ENCODE measurements at regions not wholly inside any gene's neighbourhood (a gene's known extent, or its start where the extent isn't known, plus 50 kb on each side); places are given as distances from the start of the nearest gene placed in this dataset.

DNA sequence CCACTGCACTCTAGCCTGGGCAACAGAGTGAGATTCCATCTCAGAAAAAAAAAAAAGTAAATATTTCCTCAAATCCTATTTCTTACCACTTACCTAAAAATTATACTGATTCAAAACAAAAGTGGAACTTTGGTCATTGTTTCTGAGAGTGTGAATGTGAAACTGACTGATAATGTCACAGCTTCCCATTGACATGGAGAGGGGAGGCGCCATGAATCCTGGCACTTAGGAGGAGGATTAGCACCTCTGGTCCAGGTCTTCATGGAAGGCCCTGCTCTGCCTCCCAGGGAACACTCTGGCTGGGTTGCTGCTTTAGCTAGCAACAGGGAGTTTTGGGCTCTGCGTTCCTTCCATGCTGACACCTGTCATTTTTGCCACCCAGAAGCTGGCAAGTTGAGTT is 154.3 kb upstream of the SALL1 start:
- H3K4me3 ChIP-seq (replicated peaks in 1 of 2; ENCODE audit: low read depth in 2 of 2, low read length in 2 of 2) = no peak overlapping the region
- TF ChIP-seq, protein P1, sequence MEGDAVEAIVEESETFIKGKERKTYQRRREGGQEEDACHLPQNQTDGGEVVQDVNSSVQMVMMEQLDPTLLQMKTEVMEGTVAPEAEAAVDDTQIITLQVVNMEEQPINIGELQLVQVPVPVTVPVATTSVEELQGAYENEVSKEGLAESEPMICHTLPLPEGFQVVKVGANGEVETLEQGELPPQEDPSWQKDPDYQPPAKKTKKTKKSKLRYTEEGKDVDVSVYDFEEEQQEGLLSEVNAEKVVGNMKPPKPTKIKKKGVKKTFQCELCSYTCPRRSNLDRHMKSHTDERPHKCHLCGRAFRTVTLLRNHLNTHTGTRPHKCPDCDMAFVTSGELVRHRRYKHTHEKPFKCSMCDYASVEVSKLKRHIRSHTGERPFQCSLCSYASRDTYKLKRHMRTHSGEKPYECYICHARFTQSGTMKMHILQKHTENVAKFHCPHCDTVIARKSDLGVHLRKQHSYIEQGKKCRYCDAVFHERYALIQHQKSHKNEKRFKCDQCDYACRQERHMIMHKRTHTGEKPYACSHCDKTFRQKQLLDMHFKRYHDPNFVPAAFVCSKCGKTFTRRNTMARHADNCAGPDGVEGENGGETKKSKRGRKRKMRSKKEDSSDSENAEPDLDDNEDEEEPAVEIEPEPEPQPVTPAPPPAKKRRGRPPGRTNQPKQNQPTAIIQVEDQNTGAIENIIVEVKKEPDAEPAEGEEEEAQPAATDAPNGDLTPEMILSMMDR (IDR thresholded peaks at IDR 0.05; ENCODE audit: low read depth, low read length) = no peak
- no peak for DNase-seq (ENCODE audit: low read depth in 2 of 2)

DNA sequence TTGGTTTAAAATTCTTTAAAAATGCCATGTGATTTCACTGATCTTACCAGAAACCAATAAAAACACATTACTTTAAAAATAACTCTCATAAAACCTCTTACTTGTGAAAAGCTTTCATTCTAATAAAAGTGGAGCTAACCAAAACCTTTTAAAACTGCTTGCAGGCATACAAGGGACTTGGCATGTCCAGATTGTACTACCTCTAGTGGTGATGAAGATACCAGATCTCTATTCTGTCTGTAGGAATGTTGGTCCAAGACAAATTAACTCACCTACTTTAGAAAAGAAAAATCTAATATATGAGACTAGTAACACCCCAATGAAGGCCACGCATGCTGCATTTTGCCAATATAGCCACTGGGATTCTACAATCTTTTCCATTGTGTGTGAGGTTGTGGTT is 151.0 kb upstream of the SALL1 start:
- DNase-seq (ENCODE audit: low read depth in 2 of 2) = no peak

DNA sequence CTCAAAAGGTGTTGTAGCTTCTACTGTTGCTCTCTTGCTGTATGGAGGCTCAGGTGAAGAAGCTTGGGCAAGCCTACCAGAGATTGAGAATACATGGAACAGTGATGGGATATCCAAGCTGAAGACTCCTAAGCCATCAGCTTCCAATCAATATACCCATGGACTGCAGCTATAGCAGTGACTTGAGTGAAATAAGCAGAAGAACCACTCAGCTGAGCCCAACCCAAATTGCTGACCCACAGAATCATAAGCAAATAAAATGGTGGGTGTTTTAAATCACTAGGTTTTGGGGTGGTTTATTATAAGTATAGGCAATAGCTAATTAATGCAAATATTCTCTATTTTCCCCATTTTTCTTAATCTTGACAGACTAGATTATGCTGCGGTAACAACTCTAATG is 147.7 kb upstream of the SALL1 start:
- H3K4me3 ChIP-seq (replicated peaks in 1 of 2; ENCODE audit: low read depth in 2 of 2, low read length in 2 of 2) = no peak overlapping the region
- TF ChIP-seq, protein P1 (IDR thresholded peaks at IDR 0.05; ENCODE audit: low read depth, low read length) = no peak
- DNase-seq (ENCODE audit: low read depth in 2 of 2) = no peak

More for the DNA sequence above, 151.0 kb upstream of the SALL1 start:
- TF ChIP-seq, protein P1 (IDR thresholded peaks at IDR 0.05; ENCODE audit: low read depth, low read length) = no peak
- H3K4me3 ChIP-seq (replicated peaks in 1 of 2; ENCODE audit: low read depth in 2 of 2, low read length in 2 of 2) = no peak overlapping the region

DNA sequence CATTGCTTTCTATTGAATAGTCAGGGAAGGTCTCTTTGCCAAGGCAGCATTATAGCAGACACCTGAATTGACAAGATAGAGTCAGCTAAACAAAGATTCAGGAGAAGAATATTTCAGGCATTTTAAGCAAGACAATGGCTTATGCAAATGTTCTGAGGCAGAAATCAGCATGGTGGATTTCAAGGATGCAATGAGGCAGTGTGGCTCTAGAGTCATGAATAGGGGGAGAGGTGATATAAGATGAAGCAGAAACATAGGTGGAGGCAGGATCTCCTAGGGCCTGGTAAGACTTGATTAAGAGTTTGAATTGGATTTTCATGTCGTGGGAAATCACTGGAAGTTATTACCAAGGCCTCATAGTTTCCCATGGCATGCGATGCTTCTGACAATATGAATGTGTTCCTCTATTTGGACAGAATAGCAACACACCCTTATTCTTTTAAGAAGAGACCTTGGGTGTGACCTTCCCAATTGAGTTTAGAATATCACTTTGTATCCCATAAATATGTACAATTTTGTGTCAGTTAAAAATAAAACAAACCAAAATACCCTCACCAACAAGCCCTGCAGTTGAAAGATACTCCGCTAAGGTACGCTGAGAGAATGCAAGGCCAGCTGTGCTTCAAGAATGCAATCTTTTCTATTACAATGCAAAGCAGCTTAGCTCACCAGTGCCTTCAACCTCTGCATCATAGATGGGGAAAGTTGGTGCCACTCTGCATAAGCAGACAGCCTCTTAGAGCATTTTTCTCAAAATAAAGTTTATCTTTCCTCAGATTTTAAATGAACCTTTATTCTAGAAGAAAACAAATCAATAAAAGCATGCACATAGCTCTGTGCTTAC is 139.6 kb upstream of the SALL1 start:
- no peak overlapping the region for H3K4me3 ChIP-seq (replicated peaks in 1 of 2; ENCODE audit: low read depth in 2 of 2, low read length in 2 of 2)
- DNase-seq (ENCODE audit: low read depth in 2 of 2) = no peak
- TF ChIP-seq, protein P1 (IDR thresholded peaks at IDR 0.05; ENCODE audit: low read depth, low read length) = no peak

DNA sequence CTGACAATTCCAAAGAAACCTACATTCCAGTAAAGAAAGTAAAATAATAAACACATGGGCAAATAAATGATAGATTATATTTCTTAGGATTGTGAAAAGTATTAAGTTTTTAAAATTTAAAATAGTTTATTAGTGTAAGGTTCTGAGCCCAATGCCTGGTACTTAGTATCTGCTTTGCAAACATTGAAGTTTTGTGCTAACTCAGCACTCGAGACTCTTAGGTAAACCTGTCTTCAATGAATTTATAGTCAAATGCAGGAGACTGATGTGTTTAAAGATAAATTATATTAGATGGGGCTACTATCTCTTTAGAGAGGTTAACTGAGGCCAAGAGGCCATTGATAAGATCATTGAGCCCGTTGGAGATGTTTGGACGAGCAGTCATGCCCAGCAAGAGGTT is 138.3 kb upstream of the SALL1 start:
- no peak overlapping the region for H3K4me3 ChIP-seq (replicated peaks in 1 of 2; ENCODE audit: low read depth in 2 of 2, low read length in 2 of 2)
- TF ChIP-seq, protein P1 (IDR thresholded peaks at IDR 0.05; ENCODE audit: low read depth, low read length) = no peak

DNA sequence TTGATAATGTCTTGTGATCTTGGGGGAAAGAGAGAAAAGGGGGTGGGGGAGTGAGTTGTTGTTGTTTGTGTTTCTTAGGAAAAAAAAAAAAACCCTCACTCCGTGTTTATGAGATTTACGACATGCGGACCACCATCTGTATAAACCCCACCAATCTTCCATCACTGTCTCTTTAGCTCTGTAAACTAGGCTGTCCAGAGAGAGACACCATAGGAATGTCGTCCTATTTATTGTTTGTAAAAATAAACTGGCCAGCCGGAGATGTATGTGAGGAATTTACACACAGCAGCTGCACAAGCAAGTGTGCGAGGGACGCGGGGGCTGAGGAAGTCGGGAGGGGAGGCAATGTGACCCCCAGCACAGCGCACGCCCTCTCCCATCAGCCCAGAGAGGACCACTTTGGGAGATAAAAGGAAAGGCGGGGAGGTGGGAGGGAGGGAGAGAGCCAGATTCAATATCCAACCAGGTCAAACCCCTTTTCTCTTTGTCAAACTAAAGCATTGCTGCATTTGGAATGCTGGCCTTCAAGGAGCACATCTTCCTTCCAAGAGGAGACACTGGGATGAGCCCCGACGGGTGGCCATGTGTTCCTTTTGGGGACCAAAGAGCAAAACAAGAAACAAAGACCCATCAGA is 136.2 kb upstream of the SALL1 start:
- H3K4me3 ChIP-seq (replicated peaks in 1 of 2; ENCODE audit: low read depth in 2 of 2, low read length in 2 of 2) = no peak overlapping the region
- TF ChIP-seq, protein P1 (IDR thresholded peaks at IDR 0.05; ENCODE audit: low read depth, low read length) = no peak
- DNase-seq (ENCODE audit: low read depth in 2 of 2) = no peak

More for the DNA sequence above, 138.3 kb upstream of the SALL1 start:
- DNase-seq (ENCODE audit: low read depth in 2 of 2) = no peak

Measured in cardiac fibroblast (primary cell).